HepG2 (cell line): ENCODE measurements at regions not wholly inside any gene's neighbourhood (a gene's known extent, or its start where the extent isn't known, plus 50 kb on each side); places are given as distances from the start of the nearest gene placed in this dataset.

Experiments
- ATAC-seq: fragments of 200-7000 bp; cut with Tn5 transposase; 3 replicates; pipeline ENCODE4 v1.9.1; 2020; ENCODE audit warnings: mild to moderate bottlenecking, moderate library complexity
- BruUV-seq: library from RNA; stranded (reverse); fragments of 400-500 nt; replicated peaks from 2 replicates; lab custom pipeline; 2021; lab: Mats Ljungman, UMichigan
- CTCF ChIA-PET: fragments of 300-600 bp; formaldehyde crosslinking; extraction: SDS; loops from one replicate; lab custom pipeline; 2021; ENCODE audit warnings: low total read pairs, inconsistent platforms, low intra/inter-chr PET ratio; lab: Yijun Ruan, JAX
- POLR2A ChIA-PET: fragments of 350-600 bp; sonication (Branson Sonifier 250); formaldehyde crosslinking; loops from one replicate; lab custom pipeline; 2020; ENCODE audit warnings: antibody characterized with exemption, inconsistent platforms; lab: Yijun Ruan, JAX
- DNase-seq: peaks from one replicate; pipeline ENCODE4 v3.0.0-alpha.2; 2015; ENCODE audit warnings: low spot score
- FAIRE-seq: peaks from 3 replicates; lab custom pipeline; 2011; peaks lifted over from hg19 to GRCh38; lab: Jason Lieb, UNC
- H2AFZ ChIP-seq: one replicate; pipeline ENCODE4 v1.6.1; 2011; ENCODE audit warnings: low read length, inconsistent platforms
- H3K27ac ChIP-seq: fragments of 300-600 bp; 3 replicates; pipeline ENCODE4 v1.8.0; 2011; ENCODE audit warnings: mixed run types, mild to moderate bottlenecking, mixed read lengths, low read length, inconsistent platforms; ENCODE audit not compliant: insufficient read depth; ENCODE audit errors: extremely low read length
- H3K27me3 ChIP-seq, 2 experiments: fragments of 200-600 bp in 1 of 2; 2 replicates in 1 of 2; 3 replicates in 1 of 2; pipeline versions ENCODE4 v1.6.0 to v1.8.0; 2011; ENCODE audit warnings: low read length in 2 of 2, mild to moderate bottlenecking in 2 of 2, moderate library complexity in 2 of 2, inconsistent platforms in 1 of 2; ENCODE audit not compliant: insufficient read depth in 2 of 2, control insufficient read depth in 1 of 2
- H3K36me3 ChIP-seq, 2 experiments: fragments of 200-600 bp in 1 of 2; replicated peaks in 1 of 2; 2 replicates in 1 of 2; 3 replicates in 1 of 2; pipeline versions ENCODE4 v1.5.1 to v1.8.0; 2011; ENCODE audit warnings: low read length in 2 of 2, inconsistent platforms in 1 of 2; ENCODE audit not compliant: insufficient read depth in 2 of 2, control insufficient read depth in 1 of 2
- H3K4me1 ChIP-seq: 2 replicates; pipeline ENCODE4 v1.5.1; 2012; ENCODE audit warnings: low read length, inconsistent platforms; ENCODE audit not compliant: insufficient read depth
- H3K4me2 ChIP-seq: 2 replicates; pipeline ENCODE4 v1.6.0; 2011; ENCODE audit warnings: low read depth, low read length, inconsistent platforms
- H3K4me3 ChIP-seq, 3 experiments: fragments of 200-600 bp in 1 of 3; sonication (generic), shearing (Covaris generic) in 1 of 3; replicated peaks in 1 of 3; 2 replicates each; pipeline ENCODE4 v1.5.1; 2011 to 2016; ENCODE audit warnings: low read length in 3 of 3, inconsistent platforms in 2 of 3, low read depth in 2 of 3, mild to moderate bottlenecking in 2 of 3, control low read depth in 1 of 3, mixed read lengths in 1 of 3; ENCODE audit not compliant: insufficient read depth in 1 of 3
- H3K79me2 ChIP-seq: one replicate; pipeline ENCODE4 v1.6.1; 2011; ENCODE audit warnings: low read length, inconsistent platforms; ENCODE audit not compliant: insufficient read depth
- H3K9ac ChIP-seq: 2 replicates; pipeline ENCODE4 v1.6.0; 2011; ENCODE audit warnings: mild to moderate bottlenecking, low read depth, low read length, inconsistent platforms; ENCODE audit not compliant: insufficient read depth
- H3K9me3 ChIP-seq: 2 replicates; pipeline ENCODE4 v1.5.1; 2012; ENCODE audit warnings: mild to moderate bottlenecking, low read length
- H4K20me1 ChIP-seq: 2 replicates; pipeline ENCODE4 v1.6.0; 2011; ENCODE audit warnings: inconsistent platforms, mild to moderate bottlenecking, low read length, moderate library complexity; ENCODE audit not compliant: insufficient read depth
- BHLHE40 ChIP-seq: IDR thresholded peaks from 2 replicates; pipeline ENCODE4 v1.6.1; 2011; ENCODE audit warnings: low read length, improper control_type of control experiment
- HCFC1 ChIP-seq: fragments of 150-350 bp; IDR thresholded peaks from 2 replicates; pipeline ENCODE4 v1.6.1; 2014; ENCODE audit warnings: low read depth, low read length
- HOXA3 ChIP-seq: sonication (generic); formaldehyde crosslinking; IDR thresholded peaks from 2 replicates; pipeline ENCODE4 v1.5.0; 2020; ENCODE audit warnings: missing genetic modification reagents
- MAFK ChIP-seq, 2 experiments: IDR thresholded peaks in 1 of 2; conservative IDR thresholded peaks in 1 of 2; 2 replicates each; pipeline ENCODE4 v1.6.1; 2011; ENCODE audit warnings: improper control_type of control experiment in 2 of 2, low read length in 2 of 2
- MLX ChIP-seq: IDR thresholded peaks from 2 replicates; pipeline ENCODE4 v1.6.1; 2016
- RBM39 ChIP-seq: fragments of 200-400 bp; formaldehyde crosslinking; IDR thresholded peaks from one replicate; pipeline ENCODE4 v1.6.1; 2018; ENCODE audit warnings: antibody characterized with exemption, mild to moderate bottlenecking, low read depth, low read length; ENCODE audit not compliant: poor library complexity, severe bottlenecking
- SAFB2 ChIP-seq: sonication (generic); formaldehyde crosslinking; IDR thresholded peaks from 2 replicates; pipeline ENCODE4 v1.5.1; 2020; ENCODE audit warnings: missing genetic modification reagents, low read depth, mild to moderate bottlenecking, borderline replicate concordance
- TCF7L2 ChIP-seq: IDR thresholded peaks from 2 replicates; pipeline ENCODE4 v1.6.1; 2011; ENCODE audit warnings: mild to moderate bottlenecking, low read depth, low read length, moderate library complexity
- TSC22D2 ChIP-seq: sonication (generic); formaldehyde crosslinking; IDR thresholded peaks from 2 replicates; pipeline ENCODE4 v1.5.1; 2020; ENCODE audit warnings: missing genetic modification reagents, mild to moderate bottlenecking, borderline replicate concordance
- XRCC5 ChIP-seq: fragments of 200-400 bp; formaldehyde crosslinking; optimal IDR thresholded peaks from 2 replicates; pipeline ENCODE3; 2017; ENCODE audit warnings: mild to moderate bottlenecking, low read length
- ZBTB44 ChIP-seq: sonication (generic); formaldehyde crosslinking; IDR thresholded peaks from 2 replicates; pipeline ENCODE4 v1.4.0; 2020; ENCODE audit warnings: missing genetic modification reagents
- ZIK1 ChIP-seq: sonication (generic); formaldehyde crosslinking; IDR thresholded peaks from 2 replicates; pipeline ENCODE4 v1.5.0; 2020; ENCODE audit warnings: mild to moderate bottlenecking, low read depth, missing genetic modification reagents, borderline replicate concordance
- ZNF746 ChIP-seq: sonication (generic); formaldehyde crosslinking; IDR thresholded peaks from 2 replicates; pipeline ENCODE4 v1.8.0; 2022; ENCODE audit warnings: mild to moderate bottlenecking, missing genetic modification reagents
- ZNF770 ChIP-seq: sonication (generic); formaldehyde crosslinking; IDR thresholded peaks from 2 replicates; pipeline ENCODE4 v1.5.0; 2020; ENCODE audit warnings: mild to moderate bottlenecking, missing genetic modification reagents
- ZNF780A ChIP-seq: sonication (generic); formaldehyde crosslinking; IDR thresholded peaks from 2 replicates; pipeline ENCODE4 v1.8.0; 2022; ENCODE audit warnings: mild to moderate bottlenecking, missing genetic modification reagents, moderate library complexity
- WGBS: methylation state at CpG from one replicate; pipeline ENCODE4 v1.1.6; 2017; ENCODE audit warnings: low lambda C conversion rate; 5-methylcytosine and 5-hydroxymethylcytosine counted together
- in situ Hi-C: cut with HindIII; loops from 2 replicates; pipeline ENCODE4 v1.10.0; 2017; ENCODE audit warnings: low pct_unique_long_range_greater_than_20kb; ENCODE audit not compliant: extremely low pct_ligation_motif_present
- intact Hi-C: fragments of 100-400 bp; cut with micrococcal nuclease; formaldehyde crosslinking; loops from one replicate; pipeline ENCODE4 v1.10.0; 2022; ENCODE audit not compliant: unreplicated experiment

GRCh38 chr7:10034843-10035556 is 938.7 kb upstream of the PHF14 start:
- intact Hi-C loops: no loop called here
- Histone ChIP-seq H3K27me3 (no peaks in the 10 kb centered on the region), H3K4me1 (no peaks in the 10 kb centered on the region), H3K4me2 (no peak overlapping the region), H3K9me3 (peaks cover 74% of the 10 kb centered on the region), H3K79me2 (no peaks in the 10 kb centered on the region), H3K36me3 (no peaks in the 10 kb centered on the region), H2AFZ (no peak overlapping the region), H4K20me1 (no peaks in the 10 kb centered on the region), H3K4me3 (no peak overlapping the region), H3K27ac (no peak overlapping the region), H3K9ac (no peak overlapping the region)
- DNase-seq (no peak), ATAC-seq (no peak), FAIRE-seq (no peak)
- no TSS peak for BruUV-seq
- TF ChIP-seq SAFB2 (CRISPR knock-in tag) (no peak), ZNF770 (CRISPR knock-in tag) (no peak), MLX (CRISPR knock-in tag) (no peak), HOXA3 (CRISPR knock-in tag) (no peak), ZNF746 (CRISPR knock-in tag) (no peak), MAFK (conservative IDR thresholded peaks at IDR 0.05 in 1 of 2, IDR thresholded peaks at IDR 0.05 in 1 of 2; ENCODE audit: low read length in 2 of 2) (no peak), TSC22D2 (no peak), XRCC5 (no peak), BHLHE40 (no peak), HCFC1 (no peak), RBM39 (no peak), ZNF780A (no peak), TCF7L2 (no peak), ZIK1 (CRISPR knock-in tag) (no peak), ZBTB44 (no peak)
- ChIA-PET POLR2A (no interaction called here), CTCF (no interaction called here)
- WGBS: 0% methylated on average over 5 of the region's 5 CpGs
- in situ Hi-C loops: no loop called here
